ENCODE measurements at regions not wholly inside any gene's neighbourhood (a gene's known extent, or its start where the extent isn't known, plus 50 kb on each side); places are given as distances from the start of the nearest gene placed in this dataset.

DNA sequence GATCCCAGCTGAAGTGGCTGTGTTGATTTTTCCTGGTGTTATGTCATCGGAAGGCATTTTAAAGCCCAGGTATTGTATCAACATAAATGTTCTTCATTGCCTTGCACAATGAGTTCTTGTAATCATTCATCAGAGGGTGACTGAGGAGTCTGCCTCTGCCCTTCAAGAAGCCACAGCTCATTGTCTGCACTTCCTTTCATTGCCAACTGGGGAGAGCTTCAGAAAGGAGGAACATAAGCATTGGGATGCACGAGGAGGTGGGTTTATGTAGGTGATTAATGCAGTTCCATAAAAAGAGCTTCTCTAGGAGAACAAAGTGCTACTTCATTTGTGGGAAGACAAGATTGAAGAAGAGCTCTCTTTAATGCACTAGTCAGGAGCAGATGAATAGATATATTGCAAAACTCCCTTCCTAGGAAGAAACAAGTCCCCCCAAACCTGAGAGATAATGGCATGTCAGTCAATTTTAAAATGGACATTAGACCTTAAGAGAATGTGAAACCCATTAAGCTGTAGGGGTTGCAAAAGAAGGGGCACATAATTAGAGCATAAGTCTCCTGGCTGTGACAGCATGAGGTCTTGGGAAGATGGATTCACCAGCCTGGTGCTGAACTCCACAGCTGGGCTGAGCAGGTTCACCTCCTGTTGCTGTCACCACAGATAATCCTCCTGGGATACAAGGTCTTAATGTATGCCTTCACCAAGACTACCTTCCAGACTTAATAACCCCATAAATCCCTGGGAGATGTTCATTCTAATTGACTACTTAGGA lies 124.6 kb downstream of the BACH1 start:
- Histone ChIP-seq H3K4me1 (no peaks in the 10 kb centered on the region), H3K36me3 (no peaks in the 10 kb centered on the region)

DNA sequence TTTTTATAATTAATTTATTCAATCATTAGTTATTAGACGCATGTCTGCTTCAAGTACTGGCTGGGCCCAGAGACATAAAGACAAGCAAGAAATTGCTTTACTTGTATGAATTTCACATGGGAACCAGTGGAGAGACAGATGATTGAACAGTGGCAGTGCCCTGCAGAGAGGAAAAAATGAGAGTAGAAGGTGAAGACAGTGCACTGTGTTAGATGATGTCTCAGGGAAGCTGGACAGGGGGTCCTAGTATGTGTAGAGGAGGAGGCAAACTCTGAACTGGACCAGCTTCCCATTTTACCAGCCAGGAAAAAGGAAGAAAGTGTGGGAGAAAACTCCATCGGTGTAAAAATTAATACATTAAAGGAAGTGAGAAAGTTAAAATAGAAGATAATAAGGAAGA lies 126.0 kb downstream of the BACH1 start:
- Histone ChIP-seq H3K27ac (no peak overlapping the region), H3K4me3 (no peak overlapping the region), H3K4me1 (no peaks in the 10 kb centered on the region), H3K9me3 (no peaks in the 10 kb centered on the region), H3K36me3 (no peaks in the 10 kb centered on the region), H3K27me3 (no peaks in the 10 kb centered on the region)
- intact Hi-C loops (cut with DNase I), result no loop called here
- 73 to 89% methylated on average over 2 of the region's 2 CpGs for WGBS, 2 donors
- TF ChIP-seq POLR2A (IDR thresholded peaks at IDR 0.05), result no peak
- TF ChIP-seq, protein P1, sequence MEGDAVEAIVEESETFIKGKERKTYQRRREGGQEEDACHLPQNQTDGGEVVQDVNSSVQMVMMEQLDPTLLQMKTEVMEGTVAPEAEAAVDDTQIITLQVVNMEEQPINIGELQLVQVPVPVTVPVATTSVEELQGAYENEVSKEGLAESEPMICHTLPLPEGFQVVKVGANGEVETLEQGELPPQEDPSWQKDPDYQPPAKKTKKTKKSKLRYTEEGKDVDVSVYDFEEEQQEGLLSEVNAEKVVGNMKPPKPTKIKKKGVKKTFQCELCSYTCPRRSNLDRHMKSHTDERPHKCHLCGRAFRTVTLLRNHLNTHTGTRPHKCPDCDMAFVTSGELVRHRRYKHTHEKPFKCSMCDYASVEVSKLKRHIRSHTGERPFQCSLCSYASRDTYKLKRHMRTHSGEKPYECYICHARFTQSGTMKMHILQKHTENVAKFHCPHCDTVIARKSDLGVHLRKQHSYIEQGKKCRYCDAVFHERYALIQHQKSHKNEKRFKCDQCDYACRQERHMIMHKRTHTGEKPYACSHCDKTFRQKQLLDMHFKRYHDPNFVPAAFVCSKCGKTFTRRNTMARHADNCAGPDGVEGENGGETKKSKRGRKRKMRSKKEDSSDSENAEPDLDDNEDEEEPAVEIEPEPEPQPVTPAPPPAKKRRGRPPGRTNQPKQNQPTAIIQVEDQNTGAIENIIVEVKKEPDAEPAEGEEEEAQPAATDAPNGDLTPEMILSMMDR (IDR thresholded peaks at IDR 0.05), result no peak
- DNase-seq, result no peak

More for the DNA sequence above, 124.6 kb downstream of the BACH1 start:
- DNase-seq, result no peak
- Histone ChIP-seq H3K27ac (no peak overlapping the region), H3K9me3 (no peaks in the 10 kb centered on the region), H3K27me3 (no peaks in the 10 kb centered on the region), H3K4me3 (no peak overlapping the region)
- TF ChIP-seq, protein P1 (IDR thresholded peaks at IDR 0.05), result no peak
- no peak for TF ChIP-seq POLR2A (IDR thresholded peaks at IDR 0.05)
- WGBS, 2 donors, result 30 to 38% methylated on average over 2 of the region's 2 CpGs
- intact Hi-C loops (cut with DNase I), result no loop called here

DNA sequence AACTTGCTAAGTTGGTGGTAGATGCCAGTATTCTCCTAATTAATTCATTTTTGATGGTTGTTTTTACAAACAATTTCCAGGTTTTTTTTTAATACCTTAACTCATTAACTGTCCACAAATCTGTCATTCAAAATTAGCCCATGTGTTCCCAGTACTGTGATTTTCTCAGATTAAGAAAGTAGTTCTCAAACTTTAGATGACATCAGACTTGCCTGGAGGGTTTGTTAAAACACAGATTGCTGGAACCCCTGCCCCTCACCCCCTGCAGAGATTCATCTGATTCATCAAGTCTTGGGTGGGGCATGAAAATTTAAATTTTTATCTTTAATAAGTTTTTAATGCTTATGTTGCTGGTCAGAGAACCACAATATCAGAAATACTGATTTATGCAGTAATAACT lies 130.5 kb downstream of the BACH1 start:
- Histone ChIP-seq H3K27ac (no peak overlapping the region), H3K27me3 (no peaks in the 10 kb centered on the region), H3K4me1 (no peaks in the 10 kb centered on the region), H3K9me3 (no peaks in the 10 kb centered on the region), H3K4me3 (no peak overlapping the region), H3K36me3 (no peaks in the 10 kb centered on the region)
- TF ChIP-seq, protein P1 (IDR thresholded peaks at IDR 0.05), result no peak
- TF ChIP-seq POLR2A (IDR thresholded peaks at IDR 0.05), result no peak
- intact Hi-C loops (cut with DNase I), result no loop called here
- no peak for DNase-seq

DNA sequence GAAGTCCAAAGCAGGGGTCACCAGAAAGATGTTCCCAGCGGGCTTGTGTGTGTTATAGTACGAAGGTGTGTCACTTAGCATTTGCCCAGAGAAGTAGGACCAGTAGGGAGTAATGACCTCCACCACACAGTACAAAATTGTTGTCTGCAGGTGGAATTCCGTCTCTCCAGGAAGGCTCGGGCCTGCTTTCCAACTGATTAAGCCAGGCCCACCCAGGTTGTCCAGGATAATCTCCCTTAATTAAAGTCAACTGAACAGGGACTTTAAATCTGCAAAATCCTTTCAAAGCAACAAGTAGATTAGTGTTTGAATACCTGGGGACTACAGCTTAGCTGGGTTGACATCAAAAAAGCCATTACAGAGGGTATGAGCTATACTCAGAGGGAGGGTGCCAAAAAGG lies 131.3 kb downstream of the BACH1 start:
- TF ChIP-seq, protein P1 (IDR thresholded peaks at IDR 0.05), result no peak
- no peak for TF ChIP-seq POLR2A (IDR thresholded peaks at IDR 0.05)
- no peak for DNase-seq
- Histone ChIP-seq H3K36me3 (no peaks in the 10 kb centered on the region), H3K27me3 (no peaks in the 10 kb centered on the region), H3K4me3 (no peak overlapping the region), H3K4me1 (no peaks in the 10 kb centered on the region), H3K9me3 (no peaks in the 10 kb centered on the region), H3K27ac (no peak overlapping the region)
- 89 to 98% methylated on average over 4 of the region's 4 CpGs for WGBS, 2 donors
- intact Hi-C loops (cut with DNase I), result no loop called here

DNA sequence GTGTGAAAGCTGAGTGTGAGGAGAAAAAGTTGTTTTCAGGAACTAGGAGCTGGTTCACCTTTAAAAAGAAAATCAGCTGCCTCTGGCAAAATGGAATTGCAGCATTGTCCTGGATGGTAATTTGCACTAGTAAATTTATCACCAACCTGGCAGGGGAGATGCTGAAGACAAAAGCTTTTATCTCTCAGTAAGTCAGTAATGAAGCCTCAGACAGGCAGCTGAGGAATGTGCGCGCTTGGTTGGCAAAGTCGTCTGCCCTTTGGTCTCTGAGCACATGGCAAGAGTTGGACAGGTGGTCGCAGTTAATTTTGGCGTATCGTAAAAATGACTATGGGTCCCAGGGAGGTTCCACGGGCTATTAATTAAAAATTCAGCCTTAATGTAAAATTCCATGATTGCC lies 131.9 kb downstream of the BACH1 start:
- Histone ChIP-seq H3K4me3 (no peak overlapping the region), H3K4me1 (no peaks in the 10 kb centered on the region), H3K27ac (no peak overlapping the region), H3K27me3 (no peaks in the 10 kb centered on the region), H3K36me3 (no peaks in the 10 kb centered on the region), H3K9me3 (no peaks in the 10 kb centered on the region)
- DNase-seq, result no peak
- TF ChIP-seq, protein P1 (IDR thresholded peaks at IDR 0.05), result no peak
- TF ChIP-seq POLR2A (IDR thresholded peaks at IDR 0.05), result no peak
- intact Hi-C loops (cut with DNase I), result no loop called here
- 93 to 94% methylated on average over 7 of the region's 7 CpGs for WGBS, 2 donors

Data from esophagus squamous epithelium (tissue), 5 donors.